Astrocyte (in vitro differentiated cells and primary cell): ENCODE measurements at regions not wholly inside any gene's neighbourhood (a gene's known extent, or its start where the extent isn't known, plus 50 kb on each side); places are given as distances from the start of the nearest gene placed in this dataset.

Experiments used
- DNase-seq: peaks from one replicate; pipeline ENCODE4 v3.0.0-alpha.2; 2010; ENCODE audit warnings: low read depth
- FAIRE-seq: peaks from 2 replicates; lab custom pipeline; 2011; peaks lifted over from hg19 to GRCh38; lab: Jason Lieb, UNC
- H2AFZ ChIP-seq: 2 replicates; pipeline ENCODE4 v1.6.0; 2012; ENCODE audit warnings: low read depth, low read length, inconsistent platforms
- H3K27ac ChIP-seq: 2 replicates; pipeline ENCODE4 v1.5.1; 2011; ENCODE audit warnings: low read depth, low read length, inconsistent platforms
- H3K27me3 ChIP-seq: 2 replicates; pipeline ENCODE4 v1.6.0; 2011; ENCODE audit warnings: low read length, inconsistent platforms; ENCODE audit not compliant: insufficient read depth
- H3K36me3 ChIP-seq: 2 replicates; pipeline ENCODE4 v1.5.1; 2011; ENCODE audit warnings: low read length, inconsistent platforms; ENCODE audit not compliant: insufficient read depth
- H3K4me1 ChIP-seq: 2 replicates; pipeline ENCODE4 v1.5.1; 2011; ENCODE audit warnings: low read length, inconsistent platforms; ENCODE audit not compliant: insufficient read depth
- H3K4me2 ChIP-seq: 2 replicates; pipeline ENCODE4 v1.6.0; 2012; ENCODE audit warnings: low read length, inconsistent platforms
- H3K4me3 ChIP-seq: 2 replicates; pipeline ENCODE4 v1.5.1; 2011; ENCODE audit warnings: low read depth, mild to moderate bottlenecking, low read length, inconsistent platforms; ENCODE audit not compliant: insufficient read depth
- H3K79me2 ChIP-seq: 2 replicates; pipeline ENCODE4 v1.6.0; 2012; ENCODE audit warnings: mild to moderate bottlenecking, low read length, inconsistent platforms; ENCODE audit not compliant: insufficient read depth
- H3K9ac ChIP-seq: 2 replicates; pipeline ENCODE4 v1.6.0; 2012; ENCODE audit warnings: mild to moderate bottlenecking, low read length, inconsistent platforms
- H3K9me3 ChIP-seq: 2 replicates; pipeline ENCODE4 v1.5.1; 2012; ENCODE audit warnings: low read depth, mild to moderate bottlenecking, low read length, inconsistent platforms; ENCODE audit not compliant: insufficient read depth
- H4K20me1 ChIP-seq: 2 replicates; pipeline ENCODE4 v1.6.0; 2012; ENCODE audit warnings: low read length, inconsistent platforms; ENCODE audit not compliant: insufficient read depth
- H3K27ac Mint-ChIP-seq: one replicate; pipeline ENCODE4 v1.8.0; 2021; ENCODE audit warnings: mild to moderate bottlenecking, mixed read lengths; ENCODE audit not compliant: unreplicated experiment
- H3K27me3 Mint-ChIP-seq: one replicate; pipeline ENCODE4 v1.8.0; 2021; ENCODE audit warnings: low read depth, mixed read lengths; ENCODE audit not compliant: unreplicated experiment
- H3K36me3 Mint-ChIP-seq: one replicate; pipeline ENCODE4 v1.8.0; 2021; ENCODE audit warnings: low read depth, mixed read lengths; ENCODE audit not compliant: unreplicated experiment
- H3K4me1 Mint-ChIP-seq: one replicate; pipeline ENCODE4 v1.8.0; 2021; ENCODE audit warnings: low read depth, mixed read lengths; ENCODE audit not compliant: unreplicated experiment
- H3K4me3 Mint-ChIP-seq: one replicate; pipeline ENCODE4 v1.8.0; 2021; ENCODE audit warnings: mild to moderate bottlenecking, moderate library complexity, mixed read lengths; ENCODE audit not compliant: unreplicated experiment
- H3K9me3 Mint-ChIP-seq: one replicate; pipeline ENCODE4 v1.8.0; 2021; ENCODE audit warnings: mild to moderate bottlenecking, mixed read lengths; ENCODE audit not compliant: unreplicated experiment
- CTCF ChIP-seq: IDR thresholded peaks from 2 replicates; pipeline ENCODE4 v1.5.1; 2011; ENCODE audit warnings: low read depth, mild to moderate bottlenecking, inconsistent platforms, low read length, moderate library complexity; ENCODE audit not compliant: insufficient read depth
- EZH2 ChIP-seq: IDR thresholded peaks from 2 replicates; pipeline ENCODE4 v1.6.1; 2012; ENCODE audit warnings: mild to moderate bottlenecking, low read length, inconsistent platforms; ENCODE audit not compliant: insufficient read depth

GRCh38 chr3:80192936-80193335 is 425.1 kb upstream of the ROBO1 start:
- FAIRE-seq (no peak), DNase-seq (peak; percentile 29)
- Histone ChIP-seq H3K9me3 (no peaks in the 10 kb centered on the region), H3K36me3 (no peaks in the 10 kb centered on the region), H2AFZ (no peak overlapping the region), H3K9ac (no peak overlapping the region), H3K27me3 (no peaks in the 10 kb centered on the region), H3K4me2 (peak overlapping the region; percentile 18), H3K79me2 (no peaks in the 10 kb centered on the region), H3K4me1 (peaks cover 9% of the 10 kb centered on the region), H4K20me1 (no peaks in the 10 kb centered on the region), H3K27ac (no peak overlapping the region), H3K4me3 (no peak overlapping the region)
- Mint-ChIP-seq H3K27ac (no peak overlapping the region), H3K9me3 (no peaks in the 10 kb centered on the region), H3K36me3 (no peaks in the 10 kb centered on the region), H3K27me3 (no peaks in the 10 kb centered on the region), H3K4me3 (no peak overlapping the region), H3K4me1 (peaks cover 14% of the 10 kb centered on the region)
- TF ChIP-seq CTCF: no peak
- no peak for TF ChIP-seq EZH2

- no peak overlapping the region for H2AFZ ChIP-seq
Measured at GRCh38 chr3:80190051-80190450, 422.3 kb upstream of the ROBO1 start.

More at GRCh38 chr3:80190051-80190450, 422.3 kb upstream of the ROBO1 start:
- Histone ChIP-seq H3K27me3 (no peaks in the 10 kb centered on the region), H3K4me1 (peaks cover 9% of the 10 kb centered on the region), H3K27ac (peak overlapping the region; percentile 61), H3K4me2 (peak overlapping the region; percentile 60), H3K79me2 (no peaks in the 10 kb centered on the region), H4K20me1 (no peaks in the 10 kb centered on the region), H3K4me3 (peak overlapping the region; percentile 5), H3K9me3 (no peaks in the 10 kb centered on the region), H3K36me3 (no peaks in the 10 kb centered on the region), H3K9ac (peak overlapping the region; percentile 47)
- peak overlapping the region; percentile 71 for H3K27ac Mint-ChIP-seq
- H3K4me3 Mint-ChIP-seq: peak overlapping the region; percentile 67
- H3K36me3 Mint-ChIP-seq: no peaks in the 10 kb centered on the region
- H3K27me3 Mint-ChIP-seq: no peaks in the 10 kb centered on the region
- H3K4me1 Mint-ChIP-seq: peaks cover 14% of the 10 kb centered on the region
- TF ChIP-seq CTCF (no peak), EZH2 (no peak)
- DNase-seq (peak; percentile 95), FAIRE-seq (no peak)
- peaks cover 2% of the 10 kb centered on the region for H3K9me3 Mint-ChIP-seq
